Cardiac fibroblast (primary cell): ENCODE measurements at regions not wholly inside any gene's neighbourhood (a gene's known extent, or its start where the extent isn't known, plus 50 kb on each side); places are given as distances from the start of the nearest gene placed in this dataset.

Experiments
- DNase-seq, 2 donors: peaks; one replicate each; pipeline versions ENCODE4 v3.0.0 to v3.0.0-alpha.2; 2010; ENCODE audit warnings: low read depth in 2 of 2
- H3K4me3 ChIP-seq, 2 donors: replicated peaks in 1 of 2; 1 replicate in 1 of 2; 2 replicates in 1 of 2; pipeline ENCODE4 v1.5.1; 2011; ENCODE audit warnings: low read depth in 2 of 2, low read length in 2 of 2, mild to moderate bottlenecking in 2 of 2, moderate library complexity in 1 of 2
- TF ChIP-seq, protein P1 (sequence below): IDR thresholded peaks from one replicate; pipeline ENCODE4 v1.5.1; 2011; ENCODE audit warnings: low read depth, mild to moderate bottlenecking, low read length, inconsistent platforms

GRCh38 chr15:53834214-53834613 lies 74.8 kb upstream of the WDR72 start:
- no peak overlapping the region for H3K4me3 ChIP-seq
- TF ChIP-seq, protein P1, sequence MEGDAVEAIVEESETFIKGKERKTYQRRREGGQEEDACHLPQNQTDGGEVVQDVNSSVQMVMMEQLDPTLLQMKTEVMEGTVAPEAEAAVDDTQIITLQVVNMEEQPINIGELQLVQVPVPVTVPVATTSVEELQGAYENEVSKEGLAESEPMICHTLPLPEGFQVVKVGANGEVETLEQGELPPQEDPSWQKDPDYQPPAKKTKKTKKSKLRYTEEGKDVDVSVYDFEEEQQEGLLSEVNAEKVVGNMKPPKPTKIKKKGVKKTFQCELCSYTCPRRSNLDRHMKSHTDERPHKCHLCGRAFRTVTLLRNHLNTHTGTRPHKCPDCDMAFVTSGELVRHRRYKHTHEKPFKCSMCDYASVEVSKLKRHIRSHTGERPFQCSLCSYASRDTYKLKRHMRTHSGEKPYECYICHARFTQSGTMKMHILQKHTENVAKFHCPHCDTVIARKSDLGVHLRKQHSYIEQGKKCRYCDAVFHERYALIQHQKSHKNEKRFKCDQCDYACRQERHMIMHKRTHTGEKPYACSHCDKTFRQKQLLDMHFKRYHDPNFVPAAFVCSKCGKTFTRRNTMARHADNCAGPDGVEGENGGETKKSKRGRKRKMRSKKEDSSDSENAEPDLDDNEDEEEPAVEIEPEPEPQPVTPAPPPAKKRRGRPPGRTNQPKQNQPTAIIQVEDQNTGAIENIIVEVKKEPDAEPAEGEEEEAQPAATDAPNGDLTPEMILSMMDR, result no peak

DNA sequence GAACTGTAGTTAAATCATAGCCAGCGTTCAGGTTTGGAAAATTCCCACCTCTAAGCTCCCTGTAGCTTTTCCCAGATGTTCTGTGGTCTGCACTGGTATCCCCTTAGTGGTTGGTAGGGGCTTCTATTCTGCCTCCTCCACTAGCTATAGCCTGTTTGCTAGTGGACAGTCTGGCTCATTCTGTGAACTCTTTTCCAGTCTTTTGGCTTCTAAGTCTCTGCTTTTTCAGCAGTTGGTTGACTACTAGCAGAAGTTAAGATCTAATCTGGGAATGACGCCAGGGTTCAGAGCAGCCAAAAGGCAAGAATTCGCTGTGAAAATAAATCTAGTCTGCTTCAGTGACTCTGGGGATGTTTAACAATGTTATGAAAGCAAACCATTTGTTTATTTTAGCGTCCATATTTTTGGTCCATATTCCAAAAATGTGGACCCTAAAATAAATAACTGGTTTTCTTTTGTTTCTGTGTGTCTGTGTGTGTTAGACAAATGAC lies 73.7 kb upstream of the WDR72 start:
- TF ChIP-seq, protein P1, result no peak
- DNase-seq, result peak in 1 of 2 donors; percentile 0
- H3K4me3 ChIP-seq, result no peak overlapping the region

More at GRCh38 chr15:53834214-53834613, 74.8 kb upstream of the WDR72 start:
- DNase-seq, result no peak

- no peak overlapping the region for H3K4me3 ChIP-seq
- TF ChIP-seq, protein P1, result no peak
- no peak for DNase-seq
These were observed 72.7 kb upstream of the WDR72 start for GRCh38 chr15:53831907-53832770.

DNA sequence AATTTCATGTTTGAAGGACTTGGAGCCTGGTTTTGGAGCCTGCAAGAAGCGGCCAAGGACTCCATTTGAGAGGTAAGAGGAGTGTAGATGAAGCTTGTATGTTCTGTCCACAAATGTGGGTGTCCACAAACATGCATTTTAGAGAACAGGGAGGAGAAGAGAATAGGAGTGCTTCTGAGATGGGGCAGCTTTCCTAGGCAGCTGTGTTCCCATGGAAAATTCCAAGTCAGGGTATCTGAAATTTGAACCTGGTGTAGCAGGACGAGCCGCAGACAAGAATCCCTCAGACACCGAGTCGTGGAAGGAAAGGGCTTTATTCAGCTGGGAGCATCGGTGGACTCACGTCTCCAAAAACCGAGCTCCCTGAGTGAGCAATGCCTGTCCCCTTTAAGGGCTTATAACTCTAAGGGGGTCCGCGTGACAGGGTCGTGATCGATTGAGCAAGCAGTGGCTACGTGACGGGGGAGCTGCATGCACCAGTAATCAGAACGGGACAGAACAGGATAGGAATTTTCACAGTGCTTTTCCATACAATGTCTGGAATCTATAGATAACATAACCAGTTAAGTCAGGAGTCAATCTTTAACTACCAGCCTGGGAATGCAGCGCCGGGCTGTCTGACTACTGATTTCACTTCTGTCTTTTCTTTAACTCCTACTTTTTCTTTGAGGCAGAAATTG lies 71.4 kb upstream of the WDR72 start:
- TF ChIP-seq, protein P1, result no peak

GRCh38 chr15:53829923-53830459 lies 70.5 kb upstream of the WDR72 start:
- TF ChIP-seq, protein P1, result no peak
- no peak for DNase-seq
- no peak overlapping the region for H3K4me3 ChIP-seq

More for the DNA sequence above, 71.4 kb upstream of the WDR72 start:
- no peak for DNase-seq
- H3K4me3 ChIP-seq, result no peak overlapping the region

GRCh38 chr15:53829471-53829870 lies 70.0 kb upstream of the WDR72 start:
- DNase-seq, result no peak
- no peak overlapping the region for H3K4me3 ChIP-seq
- TF ChIP-seq, protein P1, result no peak
